GM19455 (cell line): ENCODE measurements at regions not wholly inside any gene's neighbourhood (a gene's known extent, or its start where the extent isn't known, plus 50 kb on each side); places are given as distances from the start of the nearest gene placed in this dataset.
A peak's percentile ranks its signal among the peaks of the same experiment; 100 is the strongest.

Experiments
- ATAC-seq: cut with Tn5 transposase; IDR thresholded peaks from one replicate; pipeline ENCODE4 v1.9.1; 2021; ENCODE audit not compliant: unreplicated experiment

GRCh38 chr13:70708775-70709174 lies 600.5 kb upstream of the KLHL1 start:
- no peak for ATAC-seq

GRCh38 chr13:70703755-70704154 lies 595.5 kb upstream of the KLHL1 start:
- ATAC-seq = no peak

- no peak for ATAC-seq
Measured at GRCh38 chr13:70694996-70695715, 586.9 kb upstream of the KLHL1 start.

- ATAC-seq = no peak
Measured at GRCh38 chr13:70668983-70669382, 560.7 kb upstream of the KLHL1 start.

- ATAC-seq = no peak
Measured at GRCh38 chr13:70668293-70668692, 560.0 kb upstream of the KLHL1 start.

GRCh38 chr13:70666883-70667556 lies 558.8 kb upstream of the KLHL1 start:
- ATAC-seq = no peak

- ATAC-seq = no peak
Measured at GRCh38 chr13:70662231-70662940, 554.1 kb upstream of the KLHL1 start.

- no peak for ATAC-seq
Measured at GRCh38 chr13:70644052-70644451, 535.8 kb upstream of the KLHL1 start.

- ATAC-seq = no peak
Measured at GRCh38 chr13:70634893-70635292, 526.6 kb upstream of the KLHL1 start.

GRCh38 chr13:70630247-70630646 lies 522.0 kb upstream of the KLHL1 start:
- ATAC-seq = no peak

GRCh38 chr13:70623239-70623638 lies 515.0 kb upstream of the KLHL1 start:
- ATAC-seq = peak; percentile 77

GRCh38 chr13:70622796-70623195 lies 514.5 kb upstream of the KLHL1 start:
- no peak for ATAC-seq

GRCh38 chr13:70619936-70620335 lies 511.7 kb upstream of the KLHL1 start:
- ATAC-seq = no peak

GRCh38 chr13:70616847-70617246 lies 508.6 kb upstream of the KLHL1 start:
- ATAC-seq = no peak

GRCh38 chr13:70613295-70613694 lies 505.0 kb upstream of the KLHL1 start:
- ATAC-seq = no peak

- ATAC-seq = no peak
Measured at GRCh38 chr13:70612881-70613280, 504.6 kb upstream of the KLHL1 start.

- no peak for ATAC-seq
Measured at GRCh38 chr13:70604448-70604847, 496.2 kb upstream of the KLHL1 start.

GRCh38 chr13:70593716-70594115 lies 485.5 kb upstream of the KLHL1 start:
- no peak for ATAC-seq

GRCh38 chr13:70585109-70585508 lies 476.9 kb upstream of the KLHL1 start:
- no peak for ATAC-seq

- ATAC-seq = no peak
Measured at GRCh38 chr13:70580825-70581224, 472.6 kb upstream of the KLHL1 start.

GRCh38 chr13:70579941-70580340 lies 471.7 kb upstream of the KLHL1 start:
- no peak for ATAC-seq

GRCh38 chr13:70571221-70571620 lies 463.0 kb upstream of the KLHL1 start:
- no peak for ATAC-seq
